ENCODE measurements at regions not wholly inside any gene's neighbourhood (a gene's known extent, or its start where the extent isn't known, plus 50 kb on each side); places are given as distances from the start of the nearest gene placed in this dataset.

DNA sequence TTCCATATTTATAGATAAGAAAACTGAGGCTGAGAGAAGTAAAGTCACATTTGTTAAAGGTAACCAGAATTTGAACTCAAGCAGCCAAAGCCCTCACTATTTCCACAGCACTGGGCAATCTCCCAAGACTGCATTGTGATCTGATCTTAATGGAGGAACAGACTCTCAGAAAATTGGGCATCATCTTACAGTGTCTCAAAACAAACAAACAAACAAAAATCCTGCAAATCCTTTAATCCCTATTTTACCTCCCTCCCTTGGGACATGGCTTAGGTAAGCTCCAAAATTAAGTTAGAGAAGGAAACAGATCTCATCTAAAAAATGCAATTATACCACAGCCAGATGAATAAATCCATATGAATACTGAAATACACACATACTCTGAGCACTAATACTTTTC lies 57.5 kb downstream of the FHIP2A start (continued):
- no peak for TF ChIP-seq USF1 (CRISPR knock-in tag; IDR thresholded peaks at IDR 0.05)
- TF ChIP-seq ZNF317 (CRISPR knock-in tag; IDR thresholded peaks at IDR 0.05; ENCODE audit: borderline replicate concordance, low read depth): no peak
- TF ChIP-seq ZNF121 (CRISPR knock-in tag; IDR thresholded peaks at IDR 0.05): no peak
- TF ChIP-seq JAZF1 (CRISPR knock-in tag; IDR thresholded peaks at IDR 0.05): no peak
- no peak for TF ChIP-seq AFF4 (CRISPR knock-in tag; IDR thresholded peaks at IDR 0.05; ENCODE audit: borderline replicate concordance)
- TF ChIP-seq NFE2L1 (CRISPR knock-in tag; IDR thresholded peaks at IDR 0.05): no peak

DNA sequence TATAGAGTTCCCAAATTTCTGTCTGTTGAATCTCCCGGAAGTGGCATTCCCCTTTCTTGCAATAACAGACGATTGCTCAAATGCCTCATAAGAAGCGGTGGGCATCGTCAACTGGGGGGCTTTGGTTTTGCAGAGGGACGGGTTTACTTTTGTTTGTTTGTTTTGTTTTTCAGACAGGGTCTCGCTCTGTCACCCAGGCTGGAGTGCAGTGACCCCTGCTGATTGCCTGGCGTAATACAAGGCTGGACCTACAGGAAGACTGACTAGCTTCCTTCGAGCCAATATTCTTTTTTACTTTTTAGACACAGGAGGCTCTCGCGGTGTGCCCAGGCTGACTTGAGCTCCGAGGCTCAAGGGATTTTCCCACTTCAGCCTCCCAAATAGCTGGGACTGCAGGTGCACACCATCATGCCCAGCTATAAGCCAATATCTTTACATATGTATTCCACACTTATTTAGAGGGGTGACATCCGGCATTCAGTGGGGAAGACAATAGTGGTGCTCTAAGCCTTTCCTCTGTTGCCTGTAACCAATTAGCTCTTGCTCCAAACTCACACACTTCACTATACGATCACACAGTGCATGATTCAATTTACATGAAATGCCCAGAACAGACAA lies 58.1 kb downstream of the FHIP2A start:
- no peak overlapping the region for H3K27ac Mint-ChIP-seq

DNA sequence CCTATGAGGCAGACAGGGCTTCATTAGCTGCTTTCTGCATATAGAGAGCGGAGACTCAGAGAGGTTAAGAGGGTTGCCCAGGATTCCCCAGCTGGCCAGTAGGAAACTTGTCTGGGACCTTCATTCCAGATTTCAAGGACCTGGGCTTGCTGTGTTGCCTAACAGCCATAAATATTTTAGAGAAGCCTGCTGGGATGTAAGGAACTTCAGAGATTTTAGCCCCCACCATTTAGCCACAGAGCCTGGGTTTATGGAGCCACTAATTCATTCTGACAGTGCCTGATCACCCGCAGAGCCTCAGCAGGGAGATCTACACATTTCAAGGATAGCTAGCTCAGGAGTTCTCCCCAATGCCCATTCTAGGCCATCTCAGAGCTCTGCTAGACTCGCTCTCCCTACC lies 56.6 kb upstream of the TRUB1 start:
- ChIA-PET CTCF (interaction anchor here (0.7 to 3.1 kb wide), 8 partner anchors 11 to 438 kb away, joined by 3 to 9 read pairs (median 3); partner anchors contain the start of gene TRUB1), POLR2A (no interaction called here)
- H3K9me3 Mint-ChIP-seq: no peaks in the 10 kb centered on the region
- peak overlapping the region; percentile 36; the same call in 1 of the 2 replicates for H3K4me3 Mint-ChIP-seq
- peak overlapping the region; percentile 12; the same call in 1 of the 2 replicates for H3K27ac Mint-ChIP-seq
- no peaks in the 10 kb centered on the region; the same call in none of the 2 replicates for H3K27me3 Mint-ChIP-seq (ENCODE audit: low read depth)
- H3K4me1 Mint-ChIP-seq: peaks cover 48% of the 10 kb centered on the region
- ATAC-seq: peak; percentile 27
- no peaks in the 10 kb centered on the region for H3K36me3 Mint-ChIP-seq
- DNase-seq (ENCODE audit: low spot score): no peak
- TF ChIP-seq NR2C2 (CRISPR knock-in tag; IDR thresholded peaks at IDR 0.05) (no peak), AFF4 (CRISPR knock-in tag; IDR thresholded peaks at IDR 0.05; ENCODE audit: borderline replicate concordance) (no peak), ZBTB21 (CRISPR knock-in tag; IDR thresholded peaks at IDR 0.05; ENCODE audit: borderline replicate concordance) (no peak)
- TF ChIP-seq, protein P1, sequence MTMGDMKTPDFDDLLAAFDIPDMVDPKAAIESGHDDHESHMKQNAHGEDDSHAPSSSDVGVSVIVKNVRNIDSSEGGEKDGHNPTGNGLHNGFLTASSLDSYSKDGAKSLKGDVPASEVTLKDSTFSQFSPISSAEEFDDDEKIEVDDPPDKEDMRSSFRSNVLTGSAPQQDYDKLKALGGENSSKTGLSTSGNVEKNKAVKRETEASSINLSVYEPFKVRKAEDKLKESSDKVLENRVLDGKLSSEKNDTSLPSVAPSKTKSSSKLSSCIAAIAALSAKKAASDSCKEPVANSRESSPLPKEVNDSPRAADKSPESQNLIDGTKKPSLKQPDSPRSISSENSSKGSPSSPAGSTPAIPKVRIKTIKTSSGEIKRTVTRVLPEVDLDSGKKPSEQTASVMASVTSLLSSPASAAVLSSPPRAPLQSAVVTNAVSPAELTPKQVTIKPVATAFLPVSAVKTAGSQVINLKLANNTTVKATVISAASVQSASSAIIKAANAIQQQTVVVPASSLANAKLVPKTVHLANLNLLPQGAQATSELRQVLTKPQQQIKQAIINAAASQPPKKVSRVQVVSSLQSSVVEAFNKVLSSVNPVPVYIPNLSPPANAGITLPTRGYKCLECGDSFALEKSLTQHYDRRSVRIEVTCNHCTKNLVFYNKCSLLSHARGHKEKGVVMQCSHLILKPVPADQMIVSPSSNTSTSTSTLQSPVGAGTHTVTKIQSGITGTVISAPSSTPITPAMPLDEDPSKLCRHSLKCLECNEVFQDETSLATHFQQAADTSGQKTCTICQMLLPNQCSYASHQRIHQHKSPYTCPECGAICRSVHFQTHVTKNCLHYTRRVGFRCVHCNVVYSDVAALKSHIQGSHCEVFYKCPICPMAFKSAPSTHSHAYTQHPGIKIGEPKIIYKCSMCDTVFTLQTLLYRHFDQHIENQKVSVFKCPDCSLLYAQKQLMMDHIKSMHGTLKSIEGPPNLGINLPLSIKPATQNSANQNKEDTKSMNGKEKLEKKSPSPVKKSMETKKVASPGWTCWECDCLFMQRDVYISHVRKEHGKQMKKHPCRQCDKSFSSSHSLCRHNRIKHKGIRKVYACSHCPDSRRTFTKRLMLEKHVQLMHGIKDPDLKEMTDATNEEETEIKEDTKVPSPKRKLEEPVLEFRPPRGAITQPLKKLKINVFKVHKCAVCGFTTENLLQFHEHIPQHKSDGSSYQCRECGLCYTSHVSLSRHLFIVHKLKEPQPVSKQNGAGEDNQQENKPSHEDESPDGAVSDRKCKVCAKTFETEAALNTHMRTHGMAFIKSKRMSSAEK (CRISPR knock-in tag; IDR thresholded peaks at IDR 0.05; ENCODE audit: borderline replicate concordance): no peak

More for the DNA sequence above, 58.1 kb downstream of the FHIP2A start:
- no peaks in the 10 kb centered on the region for H3K36me3 Mint-ChIP-seq
- TF ChIP-seq, protein P2, sequence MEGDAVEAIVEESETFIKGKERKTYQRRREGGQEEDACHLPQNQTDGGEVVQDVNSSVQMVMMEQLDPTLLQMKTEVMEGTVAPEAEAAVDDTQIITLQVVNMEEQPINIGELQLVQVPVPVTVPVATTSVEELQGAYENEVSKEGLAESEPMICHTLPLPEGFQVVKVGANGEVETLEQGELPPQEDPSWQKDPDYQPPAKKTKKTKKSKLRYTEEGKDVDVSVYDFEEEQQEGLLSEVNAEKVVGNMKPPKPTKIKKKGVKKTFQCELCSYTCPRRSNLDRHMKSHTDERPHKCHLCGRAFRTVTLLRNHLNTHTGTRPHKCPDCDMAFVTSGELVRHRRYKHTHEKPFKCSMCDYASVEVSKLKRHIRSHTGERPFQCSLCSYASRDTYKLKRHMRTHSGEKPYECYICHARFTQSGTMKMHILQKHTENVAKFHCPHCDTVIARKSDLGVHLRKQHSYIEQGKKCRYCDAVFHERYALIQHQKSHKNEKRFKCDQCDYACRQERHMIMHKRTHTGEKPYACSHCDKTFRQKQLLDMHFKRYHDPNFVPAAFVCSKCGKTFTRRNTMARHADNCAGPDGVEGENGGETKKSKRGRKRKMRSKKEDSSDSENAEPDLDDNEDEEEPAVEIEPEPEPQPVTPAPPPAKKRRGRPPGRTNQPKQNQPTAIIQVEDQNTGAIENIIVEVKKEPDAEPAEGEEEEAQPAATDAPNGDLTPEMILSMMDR (IDR thresholded peaks at IDR 0.05): peak; percentile 42; the same call in 1 of the 2 replicates
- TF ChIP-seq, protein P3, sequence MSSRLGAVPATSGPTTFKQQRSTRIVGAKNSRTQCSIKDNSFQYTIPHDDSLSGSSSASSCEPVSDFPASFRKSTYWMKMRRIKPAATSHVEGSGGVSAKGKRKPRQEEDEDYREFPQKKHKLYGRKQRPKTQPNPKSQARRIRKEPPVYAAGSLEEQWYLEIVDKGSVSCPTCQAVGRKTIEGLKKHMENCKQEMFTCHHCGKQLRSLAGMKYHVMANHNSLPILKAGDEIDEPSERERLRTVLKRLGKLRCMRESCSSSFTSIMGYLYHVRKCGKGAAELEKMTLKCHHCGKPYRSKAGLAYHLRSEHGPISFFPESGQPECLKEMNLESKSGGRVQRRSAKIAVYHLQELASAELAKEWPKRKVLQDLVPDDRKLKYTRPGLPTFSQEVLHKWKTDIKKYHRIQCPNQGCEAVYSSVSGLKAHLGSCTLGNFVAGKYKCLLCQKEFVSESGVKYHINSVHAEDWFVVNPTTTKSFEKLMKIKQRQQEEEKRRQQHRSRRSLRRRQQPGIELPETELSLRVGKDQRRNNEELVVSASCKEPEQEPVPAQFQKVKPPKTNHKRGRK (CRISPR knock-in tag; IDR thresholded peaks at IDR 0.05; ENCODE audit: borderline replicate concordance): no peak
- TF ChIP-seq NR3C1 (CRISPR knock-in tag; conservative IDR thresholded peaks at IDR 0.05; ENCODE audit: low read depth): no peak
- TF ChIP-seq SMAD3 (CRISPR knock-in tag; IDR thresholded peaks at IDR 0.05; ENCODE audit: borderline replicate concordance): no peak
- TF ChIP-seq ELF4 (CRISPR knock-in tag; IDR thresholded peaks at IDR 0.05; ENCODE audit: low read depth): no peak
- no peak for TF ChIP-seq MYBL2 (CRISPR knock-in tag; IDR thresholded peaks at IDR 0.05)
- ChIA-PET POLR2A (no interaction called here), CTCF (interaction anchor here (0.6 to 3.1 kb wide), 34 partner anchors 9 to 575 kb away, joined by 3 to 21 read pairs (median 4); partner anchors contain the start of genes AFAP1L2, FHIP2A and TRUB1)
- DNase-seq (ENCODE audit: low spot score) (peak; percentile 72), ATAC-seq (peak; percentile 14)
- H3K9me3 Mint-ChIP-seq: no peaks in the 10 kb centered on the region
- H3K27me3 Mint-ChIP-seq (ENCODE audit: low read depth): no peaks in the 10 kb centered on the region; the same call in none of the 2 replicates
- no peak overlapping the region for H3K4me3 Mint-ChIP-seq
- H3K4me1 Mint-ChIP-seq: peaks cover 54% of the 10 kb centered on the region
